Activated CD4-positive, CD25-positive, alpha-beta regulatory T cell treated with anti-CD3 and anti-CD28 coated beads, Interleukin-2, amount 50 U/mL, for 16 hours (primary cell): ENCODE measurements at regions not wholly inside any gene's neighbourhood (a gene's known extent, or its start where the extent isn't known, plus 50 kb on each side); places are given as distances from the start of the nearest gene placed in this dataset.

Experiments
- DNase-seq: peaks from one replicate; pipeline ENCODE4 v3.0.0-alpha.2; 2020; ENCODE audit warnings: low read depth, low spot score

DNA sequence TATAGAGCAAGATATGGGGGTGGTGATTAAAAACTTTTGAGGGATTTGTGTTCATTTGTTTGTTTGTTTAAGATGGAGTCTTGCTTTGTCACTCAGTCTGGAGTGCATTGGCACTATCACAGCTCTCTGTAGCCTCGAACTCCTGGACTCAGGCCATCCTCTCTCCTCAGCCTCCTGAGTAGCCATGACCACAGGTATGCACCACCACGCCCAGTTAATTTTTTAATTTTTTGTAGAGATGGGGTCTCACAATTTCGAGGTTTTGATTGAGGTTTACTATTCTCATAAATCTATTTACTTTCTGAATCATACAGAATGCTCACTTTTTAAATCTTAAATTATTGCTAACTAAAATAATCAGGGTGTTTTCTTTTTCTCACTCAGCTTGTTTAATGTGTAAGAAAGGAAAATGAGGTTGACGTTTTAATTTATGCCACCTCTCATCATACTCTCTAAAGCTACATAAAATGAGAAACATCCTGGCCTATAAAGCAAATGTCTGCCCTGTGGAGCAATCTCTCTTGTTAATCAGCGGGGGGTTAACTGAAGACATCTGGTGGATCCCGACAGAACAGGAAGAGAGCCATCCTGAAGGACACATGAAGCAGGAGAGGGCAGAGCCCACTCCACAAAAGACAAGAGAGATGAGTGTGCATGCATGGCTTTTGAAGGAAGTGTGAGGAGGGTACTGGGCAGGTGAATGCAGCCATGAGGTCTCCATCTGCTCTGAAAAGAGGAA, 589.1 kb upstream of the SLC8A1 start:
- no peak for DNase-seq

DNA sequence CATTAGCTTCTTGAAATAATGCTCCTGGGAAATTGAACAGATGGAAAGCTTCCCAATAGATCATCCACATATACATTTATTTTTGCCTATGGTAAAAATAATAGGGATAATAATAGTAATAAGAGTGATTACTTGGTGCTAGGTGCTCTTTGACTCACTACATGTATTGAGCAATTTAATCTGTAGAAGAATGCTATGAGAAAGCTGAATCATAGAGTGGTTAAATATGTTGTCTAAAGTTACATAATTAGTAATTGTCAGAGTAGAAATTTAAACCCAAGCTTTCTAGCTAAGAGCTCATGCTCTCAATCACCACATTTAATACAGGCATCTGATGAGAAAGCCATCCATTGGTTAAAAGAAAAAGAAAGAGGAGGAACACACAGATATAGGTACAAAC, 590.5 kb upstream of the SLC8A1 start:
- no peak for DNase-seq

DNA sequence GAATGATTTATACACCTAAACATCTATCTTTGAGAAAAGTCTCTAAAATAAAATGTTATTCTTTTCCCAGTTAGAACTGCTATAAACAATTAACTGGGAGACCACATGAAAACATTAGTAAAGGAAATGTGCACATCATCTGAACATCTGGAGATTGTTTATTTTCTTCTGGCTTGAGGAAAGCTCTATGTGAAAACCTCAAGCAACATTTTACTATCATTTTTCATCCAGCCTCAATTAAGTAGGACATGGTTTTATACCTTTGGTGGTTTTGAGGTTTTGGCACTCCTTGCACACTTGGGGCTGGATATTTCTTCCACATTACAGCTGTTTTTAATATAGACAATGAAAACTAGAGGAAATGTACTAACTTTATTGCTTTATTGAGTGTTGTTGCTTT, 609.5 kb upstream of the SLC8A1 start:
- no peak for DNase-seq

DNA sequence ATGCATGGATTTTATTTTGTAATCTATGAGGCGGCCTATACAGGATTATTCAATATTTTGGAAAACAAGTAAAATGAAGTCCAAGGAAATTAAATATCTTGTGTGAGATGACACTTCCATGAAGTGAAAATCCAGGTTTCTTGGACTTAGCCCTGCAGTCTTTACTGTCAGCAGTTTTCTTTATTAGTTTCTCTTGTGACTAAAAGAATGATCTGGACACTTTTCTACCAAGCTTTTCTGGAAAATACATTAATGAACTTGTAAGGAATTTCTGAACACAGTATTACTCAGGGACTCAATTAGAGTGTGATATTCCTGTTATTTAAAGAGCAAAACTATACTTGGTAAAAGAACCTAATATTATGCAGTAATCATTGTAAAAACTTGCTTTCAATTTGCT, 610.4 kb upstream of the SLC8A1 start:
- DNase-seq, result no peak

GRCh38 chr2:41066168-41066567, 614.3 kb upstream of the SLC8A1 start:
- no peak for DNase-seq

DNA sequence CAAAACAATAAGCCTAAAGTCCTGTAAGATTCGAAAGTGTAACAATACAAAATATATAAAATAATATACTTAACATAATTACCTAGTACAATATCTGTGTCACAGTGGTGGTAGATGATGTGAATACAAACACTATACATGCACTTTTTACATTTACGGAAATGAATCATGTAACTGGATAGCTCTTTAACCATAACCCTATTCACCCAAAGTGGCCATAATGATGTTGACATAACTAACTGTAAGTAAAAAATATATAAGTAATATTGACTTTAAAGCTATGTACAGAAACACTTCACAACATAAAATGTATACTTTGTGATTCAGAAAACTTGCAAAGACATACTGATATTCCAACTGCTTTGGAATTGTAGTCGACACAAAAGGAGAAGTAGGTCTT, 616.9 kb upstream of the SLC8A1 start:
- DNase-seq, result no peak

- no peak for DNase-seq
Observed at GRCh38 chr2:41078341-41078740, 626.5 kb upstream of the SLC8A1 start.

DNA sequence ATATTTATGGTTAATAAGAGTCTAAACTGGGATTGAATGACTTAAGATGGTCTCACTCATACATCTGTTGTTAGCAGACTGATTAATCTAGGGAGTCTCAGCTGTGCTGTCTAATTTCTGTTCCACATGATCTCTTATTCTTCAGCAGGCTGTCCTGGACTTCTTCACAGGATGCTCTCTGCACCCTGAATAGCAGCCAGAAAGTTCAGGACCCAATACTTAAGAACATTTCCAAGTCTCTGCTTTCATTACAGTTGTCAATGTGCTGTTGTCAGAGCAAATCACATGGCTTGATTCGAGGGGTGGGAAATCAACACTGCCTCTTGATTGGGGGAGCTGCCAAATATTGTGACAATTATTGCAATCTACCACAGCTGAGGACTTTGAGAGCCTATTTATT, 627.1 kb upstream of the SLC8A1 start:
- no peak for DNase-seq

- no peak for DNase-seq
Observed at GRCh38 chr2:41084321-41084720, 632.4 kb upstream of the SLC8A1 start.

- no peak for DNase-seq
Observed at GRCh38 chr2:41087946-41088345, 636.1 kb upstream of the SLC8A1 start.

DNA sequence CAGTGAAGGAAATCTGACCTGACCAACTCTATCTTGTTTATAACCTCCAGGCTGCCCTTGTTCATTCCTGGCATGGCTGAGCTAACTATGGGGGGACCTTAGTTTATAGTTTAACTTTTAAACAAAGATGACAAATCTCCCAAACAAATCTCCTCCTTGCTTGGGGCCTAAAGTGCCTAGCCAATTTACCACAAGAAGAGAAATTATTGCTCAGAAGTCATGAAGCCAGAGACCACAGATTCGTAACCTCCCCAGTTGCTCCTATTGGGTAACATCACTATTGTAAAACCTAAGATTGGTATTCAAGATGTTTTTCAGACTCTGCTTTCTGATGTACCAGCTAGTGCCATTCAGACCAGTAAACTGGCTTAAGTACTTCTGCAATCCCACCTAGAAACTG, 649.4 kb upstream of the SLC8A1 start:
- DNase-seq, result no peak

DNA sequence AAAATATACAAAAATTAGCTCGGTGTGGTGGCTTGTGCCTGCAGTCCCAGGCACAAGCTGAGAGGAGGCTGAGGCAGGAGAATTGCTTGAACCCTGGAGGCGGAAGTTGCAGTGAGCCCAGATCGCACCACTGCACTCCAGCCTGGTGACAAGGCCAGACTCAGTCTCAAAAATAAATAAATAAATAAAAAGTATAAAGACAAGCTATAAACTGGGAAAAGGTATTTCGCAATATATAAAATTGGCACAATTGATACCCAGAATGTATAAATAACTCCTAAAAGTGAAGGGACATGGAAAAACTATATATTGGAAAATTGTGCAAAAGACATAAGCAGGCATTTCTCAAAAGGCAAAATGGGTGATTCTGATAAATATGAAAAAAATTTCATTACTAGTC, 657.9 kb upstream of the SLC8A1 start:
- DNase-seq, result no peak

- no peak for DNase-seq
Observed at GRCh38 chr2:41111836-41112627, 660.1 kb upstream of the SLC8A1 start.

DNA sequence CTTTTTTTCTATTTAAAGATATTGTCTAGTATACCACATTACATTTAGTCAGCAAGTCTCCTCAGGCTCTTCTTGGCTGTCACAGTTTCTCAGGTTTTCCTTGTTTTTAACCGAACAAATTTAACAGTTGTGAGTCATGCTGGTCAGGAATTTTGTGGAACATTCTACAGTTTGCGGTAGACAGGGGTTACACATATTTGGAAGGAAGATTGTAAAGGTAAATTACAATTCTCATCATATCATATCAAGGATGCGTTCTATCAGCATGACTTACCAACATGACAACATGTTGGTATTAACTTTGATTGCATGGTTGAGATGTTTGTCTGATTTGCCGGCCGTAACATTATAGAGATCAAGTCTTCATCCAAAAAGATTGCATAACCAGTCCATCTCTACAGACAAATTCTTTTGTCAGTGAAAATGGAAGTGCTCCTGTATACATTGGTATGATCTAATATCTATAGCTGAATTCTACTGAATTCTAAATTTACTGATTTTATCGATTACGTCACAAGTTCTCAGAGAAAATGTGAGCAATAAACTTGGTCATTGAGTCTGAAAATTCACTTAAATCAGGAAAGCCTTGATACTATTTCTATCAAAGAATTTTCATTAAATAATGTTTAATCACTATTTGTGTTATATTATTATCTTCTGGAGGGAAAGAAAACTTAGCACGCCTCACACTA, 664.4 kb upstream of the SLC8A1 start:
- no peak for DNase-seq

DNA sequence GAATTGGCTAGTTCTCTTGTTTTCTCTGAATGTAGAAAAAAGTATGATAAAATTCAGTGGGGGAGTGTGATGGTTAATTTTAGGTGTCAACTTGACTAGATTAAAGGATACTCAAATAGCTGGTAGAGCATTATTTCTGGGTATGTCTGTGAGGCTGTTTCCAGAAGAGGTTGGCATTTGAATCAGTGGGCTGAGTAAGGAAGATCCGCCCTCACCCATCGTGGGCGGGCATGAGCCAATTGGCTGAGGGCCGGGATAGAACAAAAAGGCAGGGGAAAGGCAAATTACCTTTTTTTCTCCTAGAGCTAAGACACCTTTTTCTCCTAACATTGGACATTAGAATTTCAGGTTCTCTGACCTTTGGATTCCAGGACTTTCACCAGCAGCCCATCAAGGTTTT, 667.6 kb upstream of the SLC8A1 start:
- no peak for DNase-seq

DNA sequence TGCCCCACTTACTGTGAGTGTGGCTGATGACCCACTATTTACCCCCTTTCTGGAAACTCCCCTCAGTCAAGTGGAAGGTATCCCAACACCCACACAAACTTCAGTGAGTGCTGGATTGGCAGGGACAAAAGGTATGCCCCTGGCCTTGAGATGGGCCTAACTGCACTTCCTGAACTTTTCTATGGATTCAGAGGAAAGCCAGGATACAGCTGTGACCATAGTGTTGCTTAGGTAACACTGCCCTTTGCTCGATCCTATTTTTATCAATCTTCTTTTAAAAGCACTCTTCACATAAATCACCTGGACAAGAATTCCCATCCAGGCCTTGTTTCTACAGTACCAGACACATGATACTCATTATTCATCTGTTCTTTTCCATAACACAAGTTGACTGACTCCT, 671.5 kb upstream of the SLC8A1 start:
- DNase-seq, result no peak

DNA sequence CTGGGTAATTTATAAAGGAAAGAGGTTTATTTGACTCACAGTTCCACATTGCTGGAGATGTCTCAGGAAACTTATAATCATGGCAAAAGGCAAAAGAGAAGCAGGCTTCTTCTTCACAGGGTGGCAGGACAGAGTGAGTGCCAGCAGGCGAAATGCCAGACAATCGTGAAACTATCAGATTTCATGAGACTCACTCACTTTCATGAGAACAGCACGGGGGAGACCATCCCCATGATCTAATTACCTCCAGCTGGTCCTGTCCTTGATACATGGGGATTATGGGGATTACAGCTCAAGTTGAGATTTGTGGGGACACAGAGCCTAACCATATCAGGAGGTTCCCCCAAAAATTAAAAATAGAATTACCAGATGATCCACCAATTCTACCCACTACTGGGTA, 675.5 kb upstream of the SLC8A1 start:
- no peak for DNase-seq

- no peak for DNase-seq
Observed at GRCh38 chr2:41129988-41130387, 678.1 kb upstream of the SLC8A1 start.

DNA sequence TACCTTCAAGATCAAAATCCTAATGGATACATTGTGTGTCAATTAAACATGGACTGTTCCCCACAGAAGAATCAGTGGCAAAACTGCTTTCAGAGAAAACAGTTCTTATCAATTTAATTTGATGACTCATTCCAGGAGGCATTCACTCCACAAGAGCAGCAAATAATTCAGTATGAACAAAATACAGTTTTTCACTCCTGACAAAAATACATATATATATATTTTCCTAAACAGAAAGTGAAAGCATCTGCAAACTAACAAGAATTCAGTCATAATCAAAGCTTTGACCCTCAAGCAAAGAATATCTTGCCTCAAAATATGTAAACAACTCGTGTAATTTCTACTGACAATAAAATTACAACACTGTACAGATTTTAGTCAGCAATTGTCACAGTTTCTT, 685.1 kb upstream of the SLC8A1 start:
- DNase-seq, result no peak

DNA sequence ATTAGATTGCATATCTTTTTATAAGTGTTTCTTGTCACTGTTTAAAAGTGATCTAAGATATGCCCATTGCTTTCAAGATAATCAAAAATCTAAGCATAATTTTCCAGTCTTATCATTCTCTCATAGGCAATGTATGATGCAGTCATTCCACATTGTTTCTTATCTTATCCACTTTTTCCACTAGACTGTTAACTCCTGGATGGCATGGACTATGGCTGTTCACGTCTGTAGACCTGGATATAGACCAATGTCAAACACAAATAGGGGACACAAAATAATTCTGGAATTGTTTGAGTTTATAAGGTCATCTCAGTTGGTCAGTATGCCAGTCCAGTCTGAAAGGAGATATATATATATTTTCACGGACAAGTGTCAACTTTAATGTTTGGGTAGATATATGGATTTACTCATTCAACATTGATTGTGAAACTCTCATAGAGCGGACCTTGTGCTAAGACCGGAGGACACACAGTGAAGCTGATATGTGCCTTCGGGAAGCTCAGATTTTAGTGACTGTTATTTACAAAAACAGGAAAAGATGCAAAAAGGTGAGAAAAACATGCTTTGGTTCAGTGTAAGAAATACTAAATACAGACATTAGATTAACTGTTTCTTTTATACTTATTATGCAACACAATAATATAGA, 689.4 kb upstream of the SLC8A1 start:
- no peak for DNase-seq

GRCh38 chr2:41142478-41142877, 690.6 kb upstream of the SLC8A1 start:
- no peak for DNase-seq

GRCh38 chr2:41145066-41145465, 693.2 kb upstream of the SLC8A1 start:
- DNase-seq, result no peak
